ENCODE measurements at regions not wholly inside any gene's neighbourhood (a gene's known extent, or its start where the extent isn't known, plus 50 kb on each side); places are given as distances from the start of the nearest gene placed in this dataset.

GRCh38 chr10:129032372-129033313 is 434.4 kb upstream of the MGMT start:
- no peak for DNase-seq (ENCODE audit: extremely low read depth, insufficient read length)
- TF ChIP-seq CTCF (IDR thresholded peaks at IDR 0.05; ENCODE audit: insufficient read depth, low read length, poor library complexity, severe bottlenecking), result no peak
- Histone ChIP-seq H3K4me3 (replicated peaks; ENCODE audit: low read depth, low read length) (no peak overlapping the region), H3K36me3 (ENCODE audit: control insufficient read depth, insufficient read depth, low read length) (no peaks in the 10 kb centered on the region), H3K27me3 (replicated peaks; ENCODE audit: control insufficient read depth, insufficient read depth, low read length) (no peaks in the 10 kb centered on the region)

GRCh38 chr10:129033340-129033739 is 433.7 kb upstream of the MGMT start:
- TF ChIP-seq CTCF (IDR thresholded peaks at IDR 0.05; ENCODE audit: insufficient read depth, low read length, poor library complexity, severe bottlenecking), result no peak
- Histone ChIP-seq H3K4me3 (replicated peaks; ENCODE audit: low read depth, low read length) (no peak overlapping the region), H3K27me3 (replicated peaks; ENCODE audit: control insufficient read depth, insufficient read depth, low read length) (no peaks in the 10 kb centered on the region), H3K36me3 (ENCODE audit: control insufficient read depth, insufficient read depth, low read length) (no peaks in the 10 kb centered on the region)
- DNase-seq (ENCODE audit: extremely low read depth, insufficient read length), result no peak

GRCh38 chr10:129033790-129034272 is 433.2 kb upstream of the MGMT start:
- no peak for DNase-seq (ENCODE audit: extremely low read depth, insufficient read length)
- Histone ChIP-seq H3K27me3 (replicated peaks; ENCODE audit: control insufficient read depth, insufficient read depth, low read length) (no peaks in the 10 kb centered on the region), H3K36me3 (ENCODE audit: control insufficient read depth, insufficient read depth, low read length) (no peaks in the 10 kb centered on the region), H3K4me3 (replicated peaks; ENCODE audit: low read depth, low read length) (no peak overlapping the region)
- no peak for TF ChIP-seq CTCF (IDR thresholded peaks at IDR 0.05; ENCODE audit: insufficient read depth, low read length, poor library complexity, severe bottlenecking)

GRCh38 chr10:129035052-129035827 is 431.8 kb upstream of the MGMT start:
- no peak for TF ChIP-seq CTCF (IDR thresholded peaks at IDR 0.05; ENCODE audit: insufficient read depth, low read length, poor library complexity, severe bottlenecking)
- Histone ChIP-seq H3K4me3 (replicated peaks; ENCODE audit: low read depth, low read length) (no peak overlapping the region), H3K36me3 (ENCODE audit: control insufficient read depth, insufficient read depth, low read length) (no peaks in the 10 kb centered on the region), H3K27me3 (replicated peaks; ENCODE audit: control insufficient read depth, insufficient read depth, low read length) (no peaks in the 10 kb centered on the region)
- DNase-seq (ENCODE audit: extremely low read depth, insufficient read length), result no peak

- TF ChIP-seq CTCF (IDR thresholded peaks at IDR 0.05; ENCODE audit: insufficient read depth, low read length, poor library complexity, severe bottlenecking), result no peak
- no peak overlapping the region for H3K4me3 ChIP-seq (replicated peaks; ENCODE audit: low read depth, low read length)
- DNase-seq (ENCODE audit: extremely low read depth, insufficient read length), result no peak
- H3K27me3 ChIP-seq (replicated peaks; ENCODE audit: control insufficient read depth, insufficient read depth, low read length), result no peaks in the 10 kb centered on the region
- no peaks in the 10 kb centered on the region for H3K36me3 ChIP-seq (ENCODE audit: control insufficient read depth, insufficient read depth, low read length)
Measured at GRCh38 chr10:129038522-129038921, 428.5 kb upstream of the MGMT start.

All from GM06990 (cell line).